ENCODE measurements at regions not wholly inside any gene's neighbourhood (a gene's known extent, or its start where the extent isn't known, plus 50 kb on each side); places are given as distances from the start of the nearest gene placed in this dataset.

- DNase-seq (ENCODE audit: low spot score), result no peak
- H3K9me3 ChIP-seq (ENCODE audit: low read depth, low read length, poor library complexity, severe bottlenecking), result no peaks in the 10 kb centered on the region
- H3K36me3 ChIP-seq (ENCODE audit: insufficient read depth, low read length, poor library complexity, severe bottlenecking), result no peaks in the 10 kb centered on the region
- no peak overlapping the region for H3K4me3 ChIP-seq (ENCODE audit: low read depth, low read length, poor library complexity, severe bottlenecking)
- CTCF ChIA-PET, result no interaction called here
- POLR2A ChIA-PET (ENCODE audit: low non-redundant PET), result no interaction called here
- intact Hi-C loops (cut with micrococcal nuclease; ENCODE audit: unreplicated experiment), result no loop called here
- no peaks in the 10 kb centered on the region for H3K4me1 ChIP-seq (ENCODE audit: insufficient read depth, low read length, poor library complexity, severe bottlenecking)
- BruUV-seq (replicated peaks), result no TSS peak
- H3K27ac ChIP-seq (ENCODE audit: low read depth, low read length, poor library complexity, severe bottlenecking), result no peak overlapping the region
- no peaks in the 10 kb centered on the region for H3K27me3 ChIP-seq (replicated peaks; ENCODE audit: insufficient read depth, low read depth, low read length, poor library complexity)
- TF ChIP-seq EZH2 (IDR thresholded peaks at IDR 0.05; ENCODE audit: borderline replicate concordance, low read depth, low read length, poor library complexity, severe bottlenecking) (no peak), CTCF (conservative IDR thresholded peaks at IDR 0.05; ENCODE audit: low read depth, low read length) (no peak)
These were observed 184.5 kb upstream of the GAP43 start for GRCh38 chr3:115438799-115439198.

GRCh38 chr3:115445559-115445958, 177.8 kb upstream of the GAP43 start:
- TF ChIP-seq EZH2 (IDR thresholded peaks at IDR 0.05; ENCODE audit: borderline replicate concordance, low read depth, low read length, poor library complexity, severe bottlenecking), result no peak
- TF ChIP-seq CTCF (conservative IDR thresholded peaks at IDR 0.05; ENCODE audit: low read depth, low read length), result no peak
- DNase-seq (ENCODE audit: low spot score), result no peak
- H3K4me1 ChIP-seq (ENCODE audit: insufficient read depth, low read length, poor library complexity, severe bottlenecking), result no peaks in the 10 kb centered on the region
- no TSS peak for BruUV-seq (replicated peaks)
- no peak overlapping the region for H3K4me3 ChIP-seq (ENCODE audit: low read depth, low read length, poor library complexity, severe bottlenecking)
- ChIA-PET CTCF (no interaction called here), POLR2A (ENCODE audit: low non-redundant PET) (no interaction called here)
- H3K36me3 ChIP-seq (ENCODE audit: insufficient read depth, low read length, poor library complexity, severe bottlenecking), result no peaks in the 10 kb centered on the region
- H3K27me3 ChIP-seq (replicated peaks; ENCODE audit: insufficient read depth, low read depth, low read length, poor library complexity), result no peaks in the 10 kb centered on the region
- H3K9me3 ChIP-seq (ENCODE audit: low read depth, low read length, poor library complexity, severe bottlenecking), result no peaks in the 10 kb centered on the region
- intact Hi-C loops (cut with micrococcal nuclease; ENCODE audit: unreplicated experiment), result no loop called here
- no peak overlapping the region for H3K27ac ChIP-seq (ENCODE audit: low read depth, low read length, poor library complexity, severe bottlenecking)

DNA sequence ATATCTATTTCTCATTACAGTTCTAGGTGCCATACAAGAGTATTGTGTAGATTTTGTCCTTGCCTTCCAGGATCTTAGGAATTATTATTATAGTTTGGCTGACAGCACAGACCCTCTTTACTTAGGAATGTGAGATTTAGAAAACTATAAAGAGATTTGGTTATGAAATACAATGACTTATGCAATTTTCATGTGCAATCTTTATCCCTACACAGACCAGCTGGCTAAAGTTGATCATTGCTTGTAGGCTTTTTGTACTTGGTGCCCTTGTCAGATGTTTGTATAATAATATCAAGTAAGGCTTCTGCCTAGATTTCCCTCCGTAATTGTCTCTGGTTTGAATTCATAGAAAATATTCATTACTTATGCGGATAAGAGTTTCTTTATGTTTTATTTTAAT, 174.5 kb upstream of the GAP43 start:
- DNase-seq (ENCODE audit: low spot score), result no peak
- TF ChIP-seq CTCF (conservative IDR thresholded peaks at IDR 0.05; ENCODE audit: low read depth, low read length), result no peak
- TF ChIP-seq EZH2 (IDR thresholded peaks at IDR 0.05; ENCODE audit: borderline replicate concordance, low read depth, low read length, poor library complexity, severe bottlenecking), result no peak
- BruUV-seq (replicated peaks), result no TSS peak
- Histone ChIP-seq H3K36me3 (ENCODE audit: insufficient read depth, low read length, poor library complexity, severe bottlenecking) (no peaks in the 10 kb centered on the region), H3K4me1 (ENCODE audit: insufficient read depth, low read length, poor library complexity, severe bottlenecking) (no peaks in the 10 kb centered on the region), H3K27me3 (replicated peaks; ENCODE audit: insufficient read depth, low read depth, low read length, poor library complexity) (no peaks in the 10 kb centered on the region), H3K9me3 (ENCODE audit: low read depth, low read length, poor library complexity, severe bottlenecking) (no peaks in the 10 kb centered on the region), H3K4me3 (ENCODE audit: low read depth, low read length, poor library complexity, severe bottlenecking) (no peak overlapping the region), H3K27ac (ENCODE audit: low read depth, low read length, poor library complexity, severe bottlenecking) (no peak overlapping the region)
- ChIA-PET POLR2A (ENCODE audit: low non-redundant PET) (no interaction called here), CTCF (no interaction called here)
- intact Hi-C loops (cut with micrococcal nuclease; ENCODE audit: unreplicated experiment), result no loop called here

Measured in A673 (cell line).